Neutrophil (primary cell): ENCODE measurements at regions not wholly inside any gene's neighbourhood (a gene's known extent, or its start where the extent isn't known, plus 50 kb on each side); places are given as distances from the start of the nearest gene placed in this dataset.

Experiments
- H3K27ac ChIP-seq: fragments of 200-600 bp; sonication (generic); 2 replicates; pipeline ENCODE4 v1.5.1; 2016; ENCODE audit warnings: mild to moderate bottlenecking, moderate library complexity
- H3K27me3 ChIP-seq: fragments of 200-600 bp; sonication (generic); 2 replicates; pipeline ENCODE4 v1.6.0; 2016; ENCODE audit warnings: mild to moderate bottlenecking
- H3K36me3 ChIP-seq: fragments of 200-600 bp; sonication (generic); 2 replicates; pipeline ENCODE4 v1.5.1; 2017
- H3K4me1 ChIP-seq, 2 experiments: fragments of 200-600 bp in 1 of 2; sonication (generic) in 1 of 2; 1 replicate in 1 of 2; 2 replicates in 1 of 2; pipeline versions ENCODE4 v1.5.1 to v1.6.1; 2013 to 2016; ENCODE audit warnings: low read depth in 1 of 2, low read length in 1 of 2, mild to moderate bottlenecking in 1 of 2, moderate library complexity in 1 of 2; ENCODE audit not compliant: control insufficient read depth in 1 of 2, insufficient read depth in 1 of 2
- H3K4me3 ChIP-seq, 2 experiments: fragments of 200-600 bp in 1 of 2; sonication (generic) in 1 of 2; 1 replicate in 1 of 2; 2 replicates in 1 of 2; pipeline ENCODE4 v1.5.1; 2013 to 2016; ENCODE audit warnings: low read depth in 1 of 2, low read length in 1 of 2, mild to moderate bottlenecking in 1 of 2, moderate library complexity in 1 of 2
- H3K9me3 ChIP-seq: fragments of 200-600 bp; sonication (generic); 2 replicates; pipeline ENCODE4 v1.5.1; 2016
- CTCF ChIP-seq: fragments of 200-600 bp; sonication (generic); IDR thresholded peaks from 2 replicates; pipeline ENCODE4 v1.5.1; 2016; ENCODE audit warnings: antibody characterized with exemption

- Histone ChIP-seq H3K4me1 (no peaks in the 10 kb centered on the region), H3K36me3 (no peaks in the 10 kb centered on the region), H3K27me3 (peaks cover 37% of the 10 kb centered on the region), H3K27ac (no peak overlapping the region), H3K4me3 (no peak overlapping the region), H3K9me3 (no peaks in the 10 kb centered on the region)
- TF ChIP-seq CTCF, result no peak
Observed at GRCh38 chr6:163691049-163691448, 276.5 kb downstream of the QKI start.

DNA sequence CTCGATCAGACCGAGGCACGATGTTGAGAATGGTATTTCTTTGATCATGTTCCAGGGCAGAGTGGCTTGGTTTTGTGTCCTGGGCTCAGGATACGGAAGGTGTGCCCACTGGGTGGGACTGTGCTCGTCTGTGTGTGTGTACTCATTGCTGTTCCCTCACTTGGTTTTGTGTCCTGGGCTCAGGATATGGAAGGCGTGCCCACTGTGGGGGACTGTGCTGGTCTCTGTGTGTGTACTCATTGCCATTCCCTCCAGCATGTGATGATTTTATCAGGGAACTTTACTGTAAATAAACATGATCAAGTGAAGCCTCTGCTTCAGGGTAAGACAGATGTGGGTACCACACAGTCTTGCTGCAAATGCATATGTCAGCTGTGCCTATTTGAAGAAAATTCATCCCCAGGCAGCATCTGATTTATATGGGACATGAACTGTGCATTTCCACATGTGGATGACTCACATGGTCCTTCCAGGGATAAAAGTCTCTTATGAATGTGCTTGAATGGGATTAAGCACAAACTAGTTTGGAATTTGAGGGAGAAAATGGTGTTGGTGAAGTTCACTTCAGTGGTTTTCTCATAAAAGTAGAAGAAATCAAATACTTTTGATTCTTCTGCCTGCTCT, 274.3 kb downstream of the QKI start:
- Histone ChIP-seq H3K27ac (no peak overlapping the region), H3K27me3 (peaks cover 36% of the 10 kb centered on the region), H3K36me3 (no peaks in the 10 kb centered on the region), H3K4me1 (no peaks in the 10 kb centered on the region), H3K4me3 (no peak overlapping the region), H3K9me3 (no peaks in the 10 kb centered on the region)
- TF ChIP-seq CTCF, result no peak

DNA sequence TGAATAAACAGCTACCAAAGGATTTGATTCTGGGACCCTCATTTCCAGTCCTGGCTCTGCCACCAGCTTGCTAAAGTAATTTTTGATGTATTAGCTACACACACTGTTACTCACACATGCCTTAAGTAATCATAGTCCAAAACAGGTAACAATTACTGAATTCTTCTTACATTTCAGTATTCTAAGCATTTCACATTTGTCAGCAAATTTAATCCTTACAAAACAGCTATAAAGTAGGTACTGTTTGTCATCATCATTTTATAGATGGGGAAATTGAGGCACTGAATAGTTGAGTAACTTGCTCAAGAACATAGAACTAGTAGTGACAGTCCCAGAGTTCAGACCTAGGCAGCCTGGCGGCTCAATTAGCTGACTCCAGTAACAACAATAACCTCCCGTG, 272.6 kb downstream of the QKI start:
- H3K27me3 ChIP-seq, result peaks cover 36% of the 10 kb centered on the region
- H3K4me3 ChIP-seq, result no peak overlapping the region
- H3K27ac ChIP-seq, result no peak overlapping the region
- no peaks in the 10 kb centered on the region for H3K36me3 ChIP-seq
- H3K4me1 ChIP-seq, result no peaks in the 10 kb centered on the region
- no peak for TF ChIP-seq CTCF
- no peaks in the 10 kb centered on the region for H3K9me3 ChIP-seq

- Histone ChIP-seq H3K9me3 (no peaks in the 10 kb centered on the region), H3K27ac (no peak overlapping the region), H3K27me3 (peaks cover 37% of the 10 kb centered on the region), H3K36me3 (no peaks in the 10 kb centered on the region), H3K4me3 (no peak overlapping the region), H3K4me1 (no peaks in the 10 kb centered on the region)
- no peak for TF ChIP-seq CTCF
Observed at GRCh38 chr6:163686301-163686700, 271.8 kb downstream of the QKI start.

DNA sequence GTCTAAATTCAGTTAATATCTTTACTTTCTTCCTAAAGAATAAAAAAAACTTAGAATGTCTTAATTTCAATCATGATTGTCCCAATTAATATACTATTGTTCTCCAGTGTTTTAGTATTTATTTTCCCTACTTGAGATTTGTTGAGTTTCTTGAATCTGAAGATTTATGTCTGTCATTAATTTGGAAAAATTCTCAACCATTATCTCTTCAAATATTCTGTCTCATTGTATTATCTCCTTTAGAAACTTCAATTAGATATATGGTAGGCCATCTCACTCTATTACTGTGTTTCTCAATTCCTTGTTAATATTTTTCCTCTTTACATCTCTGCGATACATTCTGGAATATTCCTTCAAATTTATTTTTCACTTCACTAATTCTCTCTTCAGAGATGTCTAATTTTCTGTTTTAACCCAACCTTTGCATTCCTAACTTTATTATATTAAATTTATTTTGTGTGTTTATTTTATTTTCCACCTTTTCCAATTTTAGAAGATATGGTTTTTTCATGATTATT, 268.6 kb downstream of the QKI start:
- H3K4me1 ChIP-seq, result no peaks in the 10 kb centered on the region
- no peaks in the 10 kb centered on the region for H3K36me3 ChIP-seq
- H3K27me3 ChIP-seq, result peaks cover 40% of the 10 kb centered on the region
- H3K4me3 ChIP-seq, result no peak overlapping the region
- no peak for TF ChIP-seq CTCF
- H3K27ac ChIP-seq, result no peak overlapping the region
- H3K9me3 ChIP-seq, result no peaks in the 10 kb centered on the region
